ENCODE measurements at regions not wholly inside any gene's neighbourhood (a gene's known extent, or its start where the extent isn't known, plus 50 kb on each side); places are given as distances from the start of the nearest gene placed in this dataset.
"Not testable (repeated sequence)": the region's sequence is repeated elsewhere in the genome, so short reads cannot be mapped to it uniquely, and the experiment has no call there.

DNA sequence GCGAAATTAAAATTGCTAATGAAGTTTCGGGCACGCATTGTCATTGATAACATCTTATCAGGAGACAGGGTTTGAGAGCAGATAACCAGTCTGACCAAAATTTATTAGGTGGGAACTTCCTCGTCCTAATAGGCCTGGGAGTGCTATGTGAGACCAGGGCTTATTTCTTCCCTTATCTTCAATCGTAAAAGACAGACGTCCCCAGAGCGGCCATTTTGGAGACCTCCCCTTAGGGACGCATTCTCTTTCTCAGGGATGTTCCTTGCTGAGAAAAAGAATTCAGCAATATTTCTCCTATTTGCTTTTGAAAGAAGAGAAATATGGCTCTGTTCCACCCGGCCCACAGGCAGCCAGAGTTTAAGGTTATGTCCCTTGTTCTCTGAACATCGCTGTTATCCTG lies 184.7 kb downstream of the OSTF1 start:
- TF ChIP-seq CTCF (conservative IDR thresholded peaks at IDR 0.05; ENCODE audit: low read length); EZH2phosphoT487 (IDR thresholded peaks at IDR 0.05; ENCODE audit: borderline replicate concordance): not testable (repeated sequence)

All from Loucy (cell line).